ENCODE measurements at regions not wholly inside any gene's neighbourhood (a gene's known extent, or its start where the extent isn't known, plus 50 kb on each side); places are given as distances from the start of the nearest gene placed in this dataset.

DNA sequence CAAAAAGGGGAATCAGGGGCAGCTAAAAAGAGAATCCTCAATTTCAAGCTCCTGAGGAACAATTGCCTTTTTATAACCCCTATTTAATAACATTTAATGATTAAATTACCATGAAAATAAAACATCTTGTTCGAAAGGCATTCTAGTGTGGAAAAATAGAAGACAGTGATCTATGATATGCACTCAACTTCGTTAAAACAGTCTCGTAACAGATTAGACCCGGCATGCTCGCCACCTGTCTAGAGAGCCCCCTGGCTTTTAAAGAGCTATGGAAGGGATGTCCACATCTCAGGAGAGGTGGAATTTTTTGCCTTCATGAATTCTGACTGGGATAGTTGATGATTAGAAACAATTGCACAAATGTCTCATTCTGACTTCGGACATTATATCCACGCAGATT, 153.7 kb upstream of the MDFIC2 start:
- no peak for TF ChIP-seq ZBTB7A (IDR thresholded peaks at IDR 0.05; ENCODE audit: low read depth)
- no peak for TF ChIP-seq FOXM1 (IDR thresholded peaks at IDR 0.05; ENCODE audit: borderline replicate concordance, low read depth)
- TF ChIP-seq TAF1 (IDR thresholded peaks at IDR 0.05; ENCODE audit: low read depth): no peak
- no peak for TF ChIP-seq CREB1 (IDR thresholded peaks at IDR 0.05; ENCODE audit: low read depth)
- TF ChIP-seq, protein P1, sequence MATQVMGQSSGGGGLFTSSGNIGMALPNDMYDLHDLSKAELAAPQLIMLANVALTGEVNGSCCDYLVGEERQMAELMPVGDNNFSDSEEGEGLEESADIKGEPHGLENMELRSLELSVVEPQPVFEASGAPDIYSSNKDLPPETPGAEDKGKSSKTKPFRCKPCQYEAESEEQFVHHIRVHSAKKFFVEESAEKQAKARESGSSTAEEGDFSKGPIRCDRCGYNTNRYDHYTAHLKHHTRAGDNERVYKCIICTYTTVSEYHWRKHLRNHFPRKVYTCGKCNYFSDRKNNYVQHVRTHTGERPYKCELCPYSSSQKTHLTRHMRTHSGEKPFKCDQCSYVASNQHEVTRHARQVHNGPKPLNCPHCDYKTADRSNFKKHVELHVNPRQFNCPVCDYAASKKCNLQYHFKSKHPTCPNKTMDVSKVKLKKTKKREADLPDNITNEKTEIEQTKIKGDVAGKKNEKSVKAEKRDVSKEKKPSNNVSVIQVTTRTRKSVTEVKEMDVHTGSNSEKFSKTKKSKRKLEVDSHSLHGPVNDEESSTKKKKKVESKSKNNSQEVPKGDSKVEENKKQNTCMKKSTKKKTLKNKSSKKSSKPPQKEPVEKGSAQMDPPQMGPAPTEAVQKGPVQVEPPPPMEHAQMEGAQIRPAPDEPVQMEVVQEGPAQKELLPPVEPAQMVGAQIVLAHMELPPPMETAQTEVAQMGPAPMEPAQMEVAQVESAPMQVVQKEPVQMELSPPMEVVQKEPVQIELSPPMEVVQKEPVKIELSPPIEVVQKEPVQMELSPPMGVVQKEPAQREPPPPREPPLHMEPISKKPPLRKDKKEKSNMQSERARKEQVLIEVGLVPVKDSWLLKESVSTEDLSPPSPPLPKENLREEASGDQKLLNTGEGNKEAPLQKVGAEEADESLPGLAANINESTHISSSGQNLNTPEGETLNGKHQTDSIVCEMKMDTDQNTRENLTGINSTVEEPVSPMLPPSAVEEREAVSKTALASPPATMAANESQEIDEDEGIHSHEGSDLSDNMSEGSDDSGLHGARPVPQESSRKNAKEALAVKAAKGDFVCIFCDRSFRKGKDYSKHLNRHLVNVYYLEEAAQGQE (IDR thresholded peaks at IDR 0.05; ENCODE audit: low read depth): no peak
